ENCODE measurements at regions not wholly inside any gene's neighbourhood (a gene's known extent, or its start where the extent isn't known, plus 50 kb on each side); places are given as distances from the start of the nearest gene placed in this dataset.

- Histone ChIP-seq H3K23ac (ENCODE audit: insufficient read length) (no peak overlapping the region), H2BK12ac (ENCODE audit: low read depth, low read length) (no peak overlapping the region), H2BK15ac (ENCODE audit: low read length) (no peak overlapping the region), H3K4me3 (ENCODE audit: extremely low read depth in 1 of 4, insufficient read depth in 2 of 4, low read depth in 3 of 4, low read length in 4 of 4) (no peak overlapping the region), H3K9ac (replicated peaks in 1 of 4; ENCODE audit: extremely low read depth in 1 of 4, low read depth in 3 of 4, low read length in 3 of 4) (no peak overlapping the region), H2BK5ac (ENCODE audit: low read depth, low read length) (0 out of 2 replicates have a peak overlapping the region, but pooled peaks have one; percentile 55), H4K91ac (replicated peaks; ENCODE audit: insufficient read length, low read length) (no peak overlapping the region), H3K79me2 (ENCODE audit: control insufficient read depth in 1 of 2, insufficient read depth in 2 of 2, low read length in 2 of 2) (no peaks in the 10 kb centered on the region), H4K5ac (ENCODE audit: insufficient read length, low read depth, low read length) (no peak overlapping the region), H3K14ac (ENCODE audit: insufficient read length) (no peak overlapping the region), H3K4me1 (replicated peaks in 1 of 4; ENCODE audit: control insufficient read depth in 3 of 4, insufficient read depth in 4 of 4, low read length in 3 of 4) (no peaks in the 10 kb centered on the region), H3K27ac (ENCODE audit: low read depth, low read length) (no peak overlapping the region), H4K8ac (ENCODE audit: extremely low read depth, insufficient read depth, low read length) (no peak overlapping the region), H3K27me3 (replicated peaks in 1 of 4; ENCODE audit: control insufficient read depth in 3 of 4, extremely low read depth in 1 of 4, insufficient read depth in 3 of 4, low read length in 3 of 4) (no peaks in the 10 kb centered on the region), H3K56ac (replicated peaks; ENCODE audit: insufficient read length, low read depth, low read length) (no peak overlapping the region), H2BK20ac (ENCODE audit: low read length) (no peak overlapping the region), H3K4ac (replicated peaks; ENCODE audit: insufficient read length, low read depth, low read length) (no peak overlapping the region), H3K23me2 (ENCODE audit: low read depth, low read length) (no peaks in the 10 kb centered on the region), H3K36me3 (ENCODE audit: control insufficient read depth in 2 of 4, insufficient read depth in 4 of 4, low read length in 3 of 4) (no peaks in the 10 kb centered on the region), H3K18ac (ENCODE audit: extremely low read depth, low read length) (no peak overlapping the region), H2AK5ac (ENCODE audit: low read depth, low read length) (no peak overlapping the region), H3K79me1 (ENCODE audit: low read depth, low read length) (no peaks in the 10 kb centered on the region), H3K4me2 (ENCODE audit: insufficient read depth in 1 of 2, low read depth in 2 of 2, low read length in 2 of 2) (no peak overlapping the region), H2BK120ac (replicated peaks; ENCODE audit: low read depth, low read length) (no peak overlapping the region), H3K9me3 (ENCODE audit: insufficient read depth in 2 of 2, low read depth in 1 of 2, low read length in 1 of 2) (no peaks in the 10 kb centered on the region), H2AFZ (ENCODE audit: low read length) (no peak overlapping the region), H4K20me1 (replicated peaks in 1 of 2; ENCODE audit: control insufficient read depth in 1 of 2, insufficient read depth in 2 of 2, low read length in 2 of 2) (no peaks in the 10 kb centered on the region)
- WGBS, 2 experiments (ENCODE audit: extremely low coverage in 1 of 2, insufficient coverage in 1 of 2, insufficient read length in 1 of 2, insufficient replicate concordance in 2 of 2, low coverage in 1 of 2, low lambda C conversion rate in 2 of 2, missing lambda C conversion rate in 1 of 2), result 96% methylated on average over 3 of the region's 3 CpGs; no CpG with 5 or more reads in 1 of the 2 experiments
- CTCF ChIA-PET (ENCODE audit: partially characterized antibody), result interaction anchor here (0.8 to 1.8 kb wide), 7 partner anchors 9 to 1127 kb away, joined by 3 to 8 read pairs (median 5); no protein-coding TSS in a partner anchor
- no peak for DNase-seq (ENCODE audit: low read depth in 1 of 2, low spot score in 2 of 2)
- POLR2A ChIA-PET (ENCODE audit: partially characterized antibody), result no interaction called here
- no peak for FAIRE-seq
- TF ChIP-seq SAP30 (IDR thresholded peaks at IDR 0.05; ENCODE audit: insufficient read depth, insufficient replicate concordance, low read length), result no peak
- no peak for TF ChIP-seq YY1 (IDR thresholded peaks at IDR 0.05; ENCODE audit: low read depth, low read length)
- no peak for TF ChIP-seq HDAC2 (IDR thresholded peaks at IDR 0.05; ENCODE audit: borderline replicate concordance in 1 of 2, low read depth in 2 of 2, low read length in 2 of 2)
- no peak for TF ChIP-seq JUND (IDR thresholded peaks at IDR 0.05; ENCODE audit: low read length)
- TF ChIP-seq ATF3 (IDR thresholded peaks at IDR 0.05; ENCODE audit: insufficient read depth, low read depth, low read length), result no peak
- TF ChIP-seq ASH2L (IDR thresholded peaks at IDR 0.05; ENCODE audit: low read length), result no peak
Observed at GRCh38 chr1:219417610-219418009, 195.3 kb downstream of the ZC3H11B start.
